GM12892 (cell line): ENCODE measurements at regions not wholly inside any gene's neighbourhood (a gene's known extent, or its start where the extent isn't known, plus 50 kb on each side); places are given as distances from the start of the nearest gene placed in this dataset.

Source experiments
- POLR2A ChIP-seq: IDR thresholded peaks from 2 replicates; pipeline ENCODE4 v1.6.1; 2011; ENCODE audit warnings: low read depth, low read length, control low read depth
- TAF1 ChIP-seq: IDR thresholded peaks from 2 replicates; pipeline ENCODE4 v1.6.1; 2011; ENCODE audit warnings: low read depth, mild to moderate bottlenecking, control low read depth, low read length, borderline replicate concordance

DNA sequence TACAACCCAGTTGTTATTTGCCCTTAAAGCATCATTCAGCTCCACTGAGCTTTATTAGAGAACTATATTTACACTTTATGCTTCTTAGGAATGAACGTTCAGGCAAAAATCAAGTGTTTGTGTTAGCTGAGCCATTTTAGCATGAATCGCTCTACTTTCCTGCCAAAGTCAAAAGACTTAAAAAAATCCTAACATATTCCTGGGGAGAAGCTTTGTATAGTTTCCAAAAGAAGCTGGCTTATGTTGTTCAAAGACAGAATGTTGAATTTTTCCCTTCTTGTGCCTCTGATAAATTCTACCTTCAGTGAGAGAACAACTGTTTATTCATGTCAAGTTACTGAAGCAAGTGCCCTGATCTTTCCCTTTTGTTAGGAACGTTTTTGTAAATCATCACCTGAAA, 771.5 kb upstream of the HS3ST1 start:
- TF ChIP-seq TAF1 (no peak), POLR2A (no peak)
